HG03280 (cell line): ENCODE measurements at regions not wholly inside any gene's neighbourhood (a gene's known extent, or its start where the extent isn't known, plus 50 kb on each side); places are given as distances from the start of the nearest gene placed in this dataset.

Experiments used
- ATAC-seq: cut with Tn5 transposase; IDR thresholded peaks from one replicate; pipeline ENCODE4 v1.9.1; 2021; ENCODE audit warnings: mild to moderate bottlenecking, moderate library complexity; ENCODE audit not compliant: unreplicated experiment

DNA sequence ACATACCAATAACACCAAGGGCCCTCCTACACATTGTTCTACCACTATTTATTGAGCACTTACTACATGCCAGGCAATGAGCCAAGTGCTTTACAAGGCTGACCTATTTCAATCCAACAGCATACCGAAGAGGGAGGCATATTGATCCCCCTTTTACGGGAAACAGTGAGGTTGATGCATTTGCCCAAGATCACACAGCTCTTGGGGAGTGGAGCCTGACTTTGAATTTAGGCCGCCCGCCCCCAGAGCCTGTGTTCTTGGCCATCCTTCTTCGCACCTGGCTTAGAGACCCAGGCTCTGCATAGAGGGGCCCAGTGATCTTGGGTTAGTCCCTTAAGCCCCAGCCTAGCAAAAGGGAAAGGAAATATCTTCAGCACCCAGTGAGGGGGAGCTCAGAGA lies 158.1 kb upstream of the IER5L start:
- no peak for ATAC-seq

DNA sequence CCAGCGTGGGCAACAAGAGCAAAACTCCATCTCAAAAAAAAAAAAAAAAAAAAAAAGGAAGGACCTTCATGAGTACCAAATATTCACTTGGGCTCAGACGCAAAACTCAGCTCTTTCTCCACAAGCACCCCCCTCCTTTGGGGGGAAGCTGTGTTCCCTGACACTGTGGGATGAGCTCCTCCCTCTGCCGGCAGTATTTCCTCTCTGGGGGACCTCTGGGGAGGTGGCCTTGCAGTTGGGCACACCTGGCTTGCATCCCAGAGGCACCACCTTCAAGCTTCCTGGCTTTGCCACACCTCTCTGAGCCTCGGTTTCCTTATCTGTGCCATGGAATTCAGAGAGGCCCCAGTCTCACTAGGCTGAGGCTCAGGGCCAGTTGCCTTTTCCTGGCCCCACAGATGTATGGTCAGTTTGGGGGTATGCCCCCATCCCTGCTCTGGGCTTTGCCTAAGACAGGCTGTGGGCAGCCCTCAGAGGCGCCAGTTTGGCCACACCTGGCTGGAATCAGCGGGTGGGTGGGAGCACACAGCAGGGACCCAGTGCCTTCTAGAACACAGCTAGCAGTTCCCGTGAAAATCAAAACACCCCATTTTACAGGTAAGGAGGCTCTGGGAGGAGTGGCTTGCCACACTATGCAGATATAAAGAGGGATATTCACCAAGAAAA lies 157.5 kb upstream of the IER5L start:
- ATAC-seq = no peak

DNA sequence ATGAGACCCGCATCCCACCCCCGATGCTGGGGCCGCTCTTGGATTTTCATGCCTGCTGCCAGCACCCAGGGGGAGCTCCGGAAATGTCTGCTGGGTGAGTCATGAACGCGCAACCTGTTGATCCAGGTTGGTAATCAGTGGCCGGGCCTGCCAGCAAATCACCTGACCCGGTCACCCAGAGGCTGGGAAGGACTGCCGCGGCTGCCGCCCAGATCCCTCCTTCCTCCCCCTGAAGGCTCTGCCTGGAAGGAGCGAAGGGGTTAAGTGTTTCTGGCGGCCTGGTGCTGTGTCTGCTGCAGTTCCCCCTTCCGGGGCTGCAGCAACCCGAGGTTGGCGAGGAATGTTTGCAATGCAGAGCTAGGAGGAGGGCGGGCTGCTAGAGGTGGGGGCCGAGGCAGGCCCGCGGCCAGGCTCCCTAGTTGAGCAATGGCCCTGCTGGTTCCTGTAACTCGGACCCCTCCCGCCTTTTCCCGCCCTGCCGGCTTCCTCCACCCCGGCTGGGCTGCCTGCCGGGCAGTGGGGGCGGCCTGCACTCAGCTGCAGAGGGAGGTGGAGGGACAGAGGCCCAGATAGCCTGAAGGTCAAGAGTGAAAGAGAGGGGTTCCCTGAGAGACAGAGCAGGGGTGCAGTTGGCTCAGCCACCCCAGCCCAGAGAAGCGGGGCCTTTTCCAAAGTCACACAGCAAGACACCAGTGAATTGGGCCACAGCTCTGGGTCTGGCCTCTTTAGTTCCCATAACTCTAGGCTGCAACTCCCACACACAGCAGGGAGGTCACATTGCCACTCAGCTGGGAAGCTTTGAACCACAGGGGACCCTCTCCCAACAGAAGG lies 156.3 kb upstream of the IER5L start:
- no peak for ATAC-seq

DNA sequence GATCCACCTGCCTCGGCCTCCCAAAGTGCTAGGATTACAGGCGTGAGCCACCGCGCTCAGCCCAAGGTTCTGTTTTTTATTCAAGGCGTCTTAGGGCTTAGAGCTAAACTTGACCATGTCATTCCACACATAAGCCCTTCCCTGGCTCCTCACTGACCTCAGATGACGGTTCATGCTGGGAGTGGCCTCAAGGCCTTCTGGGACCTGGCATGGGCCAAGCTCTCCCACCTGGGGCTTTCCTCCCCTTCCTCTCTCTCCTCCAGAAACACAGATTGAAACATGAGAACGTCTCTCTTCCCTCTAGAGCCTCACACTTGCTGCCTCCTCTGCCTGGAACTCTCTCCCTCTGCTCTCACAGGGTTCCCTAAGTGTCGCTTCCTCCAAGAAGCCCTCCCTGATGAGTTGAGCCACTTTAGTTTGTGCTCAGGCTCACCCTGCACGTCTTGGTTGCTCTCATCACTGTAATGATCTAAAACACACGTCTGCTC lies 155.6 kb upstream of the IER5L start:
- no peak for ATAC-seq

DNA sequence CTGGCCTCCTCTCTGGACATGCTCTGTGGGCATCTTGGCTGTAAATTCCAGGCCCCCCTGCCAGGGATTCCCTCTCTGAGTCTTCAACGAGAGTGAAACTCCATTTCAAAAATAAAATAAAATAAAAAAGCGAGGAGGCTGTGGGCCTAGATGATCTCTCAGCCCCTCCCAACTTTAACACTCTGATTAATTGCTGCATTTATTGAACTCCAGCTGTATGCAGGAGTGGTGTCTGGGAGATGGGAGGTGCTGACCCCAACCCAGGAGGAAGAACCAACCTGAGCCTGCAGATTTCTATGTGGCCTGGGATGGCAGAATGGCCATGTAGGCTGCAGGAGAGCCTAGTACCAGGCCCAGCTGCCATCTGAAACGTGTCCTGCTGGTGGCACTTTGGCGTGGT lies 154.5 kb upstream of the IER5L start:
- ATAC-seq = no peak

DNA sequence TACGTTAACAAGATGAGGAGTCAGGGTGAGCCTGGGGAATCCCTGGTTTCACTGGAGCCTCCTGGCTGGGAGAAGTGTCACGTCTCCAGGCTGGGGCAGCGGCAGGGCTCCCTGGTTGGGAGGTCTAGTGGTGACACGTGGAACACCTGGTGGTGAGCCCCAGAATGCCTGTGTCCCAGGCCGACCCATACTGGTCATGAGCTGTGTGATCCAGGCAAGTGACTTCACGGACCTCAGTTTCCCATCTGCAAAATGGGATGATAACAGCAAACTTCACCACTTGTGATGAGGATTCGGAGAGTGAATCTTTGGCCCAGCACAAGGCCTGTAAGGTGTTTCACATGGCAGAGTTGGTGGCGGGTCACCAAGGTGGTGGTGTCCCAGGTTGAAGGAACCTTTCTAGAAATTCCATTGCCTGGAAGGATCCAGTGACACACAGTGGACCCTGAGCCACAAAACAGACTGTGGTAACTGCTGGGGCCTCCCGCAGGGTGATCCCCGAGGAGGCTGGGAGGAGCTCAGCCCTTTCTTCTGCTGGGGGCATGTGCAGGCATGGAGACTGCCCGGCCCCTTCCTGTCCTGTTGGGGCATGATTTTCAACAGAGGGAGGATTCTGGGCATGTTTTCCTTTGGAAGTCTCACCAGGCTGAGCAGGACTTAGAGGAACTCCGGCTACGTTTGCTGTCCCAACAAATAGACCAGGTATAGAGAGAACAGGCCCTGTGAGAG lies 153.9 kb upstream of the IER5L start:
- no peak for ATAC-seq

DNA sequence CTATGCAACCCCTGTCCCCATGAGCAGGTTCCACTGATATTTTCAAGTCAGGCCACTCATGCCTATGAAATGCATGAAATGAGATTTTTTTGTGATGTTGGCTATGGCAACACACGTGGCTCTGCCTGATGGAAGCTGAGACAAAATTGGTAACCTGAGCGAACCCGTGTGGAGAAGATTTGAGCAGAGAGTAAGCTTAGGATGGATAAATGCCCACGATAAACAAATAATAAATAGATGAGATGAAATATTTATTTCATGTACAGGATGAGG lies 153.4 kb upstream of the IER5L start:
- ATAC-seq = no peak

DNA sequence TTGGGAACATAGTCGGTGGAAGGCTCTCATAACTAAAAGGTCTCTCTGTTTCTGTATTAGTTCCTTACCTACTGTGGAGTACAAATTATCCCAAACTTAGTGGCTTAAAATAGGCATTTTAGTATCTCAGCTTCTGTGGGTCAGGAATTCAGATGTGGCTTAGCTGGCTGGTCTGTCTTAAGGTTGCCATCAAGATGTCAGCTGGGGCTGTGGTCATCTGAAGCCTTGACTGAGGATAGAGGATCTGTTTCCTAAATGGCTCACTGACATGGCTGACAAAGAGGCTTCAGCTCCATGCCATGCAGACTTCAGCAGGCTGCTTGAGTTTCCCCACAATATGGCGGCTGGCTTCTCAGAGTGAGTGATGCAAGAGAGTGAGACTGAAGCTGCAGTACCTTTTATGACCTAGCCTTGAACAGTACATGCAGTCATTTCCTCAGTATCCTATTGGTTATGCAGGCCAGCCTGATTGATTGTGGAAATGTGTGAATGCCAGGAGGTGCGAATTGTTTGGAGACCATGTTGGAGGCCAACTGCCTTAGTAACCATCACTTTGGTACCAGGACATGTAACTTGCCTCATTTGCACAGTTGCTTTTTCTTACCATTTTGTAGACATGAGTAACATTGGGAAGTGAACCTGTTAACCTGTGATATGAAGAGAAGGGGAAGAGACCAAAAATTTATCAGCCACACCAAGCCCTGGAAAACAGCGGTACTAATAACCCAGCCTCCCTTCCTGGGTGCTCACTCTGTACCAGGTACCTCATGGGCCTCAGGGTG lies 152.8 kb upstream of the IER5L start:
- no peak for ATAC-seq

DNA sequence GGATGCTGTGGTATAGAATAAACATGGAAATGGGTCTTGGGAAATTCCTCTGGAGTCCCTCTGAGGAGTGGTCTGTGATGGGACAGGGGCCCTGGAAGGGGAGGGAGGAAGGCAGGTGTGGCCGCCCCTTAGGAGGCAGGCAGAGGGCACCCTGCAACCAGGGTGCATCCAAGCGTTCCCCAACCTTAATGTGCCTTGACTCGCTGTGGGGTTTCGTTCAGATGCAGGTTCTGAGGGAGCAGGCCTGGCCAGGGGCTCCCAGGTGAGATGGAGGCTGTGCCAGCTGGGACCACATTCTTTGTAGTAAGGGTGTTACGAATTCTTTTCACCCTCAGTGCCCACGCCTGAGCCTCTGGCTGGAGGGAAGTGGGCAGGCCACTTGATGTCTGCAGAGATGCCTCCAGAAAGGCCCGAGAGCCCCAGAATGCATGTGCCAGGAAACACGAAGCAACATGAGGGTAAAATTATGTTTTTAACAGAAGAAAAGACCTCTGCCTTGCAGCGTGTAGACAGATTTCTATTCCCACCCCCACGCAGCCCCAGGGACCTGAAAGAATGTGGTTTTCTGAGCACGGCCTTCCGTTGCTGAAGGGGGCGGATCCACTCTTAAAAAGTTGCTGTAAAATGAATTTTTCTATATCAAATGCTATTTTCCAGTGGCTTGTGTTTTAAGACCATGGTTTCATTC lies 150.4 kb upstream of the IER5L start:
- ATAC-seq = no peak

DNA sequence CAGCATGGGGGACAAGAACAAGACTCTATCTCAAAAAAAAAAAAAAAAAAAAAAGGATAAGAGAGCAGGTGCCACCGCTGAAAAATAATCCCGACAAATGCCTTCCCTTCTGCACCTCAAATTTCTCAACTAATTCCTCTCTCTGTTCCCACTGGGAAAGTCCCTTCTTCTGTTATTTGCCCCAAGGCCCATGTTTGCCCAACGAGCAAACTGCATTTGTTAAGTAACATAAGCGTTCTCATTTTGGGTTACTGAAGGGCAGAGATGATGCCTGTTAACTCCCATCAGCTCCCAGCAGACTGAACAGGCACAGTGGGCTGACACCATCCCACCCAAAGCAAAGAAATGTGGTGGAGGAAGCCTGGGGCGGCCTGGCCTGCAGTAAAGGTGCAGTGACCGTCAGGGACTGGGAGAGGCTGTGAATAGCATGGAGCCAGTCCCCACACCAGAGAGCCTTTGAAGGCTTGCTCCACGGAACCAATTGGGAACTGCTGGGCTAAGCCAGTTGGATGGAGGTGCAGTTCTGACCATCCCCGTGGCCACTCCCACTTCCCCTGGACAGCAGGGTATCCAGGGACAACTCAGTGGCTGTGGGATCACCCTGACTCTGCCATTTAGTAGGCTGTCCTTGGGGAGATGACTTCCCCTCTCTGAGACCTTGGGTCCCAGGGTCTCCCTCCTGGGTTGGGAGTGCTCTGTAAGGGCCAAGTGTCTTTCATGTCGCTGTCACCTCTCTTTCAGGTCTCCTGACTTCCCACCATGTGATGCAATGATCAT lies 149.7 kb upstream of the IER5L start:
- ATAC-seq = no peak

DNA sequence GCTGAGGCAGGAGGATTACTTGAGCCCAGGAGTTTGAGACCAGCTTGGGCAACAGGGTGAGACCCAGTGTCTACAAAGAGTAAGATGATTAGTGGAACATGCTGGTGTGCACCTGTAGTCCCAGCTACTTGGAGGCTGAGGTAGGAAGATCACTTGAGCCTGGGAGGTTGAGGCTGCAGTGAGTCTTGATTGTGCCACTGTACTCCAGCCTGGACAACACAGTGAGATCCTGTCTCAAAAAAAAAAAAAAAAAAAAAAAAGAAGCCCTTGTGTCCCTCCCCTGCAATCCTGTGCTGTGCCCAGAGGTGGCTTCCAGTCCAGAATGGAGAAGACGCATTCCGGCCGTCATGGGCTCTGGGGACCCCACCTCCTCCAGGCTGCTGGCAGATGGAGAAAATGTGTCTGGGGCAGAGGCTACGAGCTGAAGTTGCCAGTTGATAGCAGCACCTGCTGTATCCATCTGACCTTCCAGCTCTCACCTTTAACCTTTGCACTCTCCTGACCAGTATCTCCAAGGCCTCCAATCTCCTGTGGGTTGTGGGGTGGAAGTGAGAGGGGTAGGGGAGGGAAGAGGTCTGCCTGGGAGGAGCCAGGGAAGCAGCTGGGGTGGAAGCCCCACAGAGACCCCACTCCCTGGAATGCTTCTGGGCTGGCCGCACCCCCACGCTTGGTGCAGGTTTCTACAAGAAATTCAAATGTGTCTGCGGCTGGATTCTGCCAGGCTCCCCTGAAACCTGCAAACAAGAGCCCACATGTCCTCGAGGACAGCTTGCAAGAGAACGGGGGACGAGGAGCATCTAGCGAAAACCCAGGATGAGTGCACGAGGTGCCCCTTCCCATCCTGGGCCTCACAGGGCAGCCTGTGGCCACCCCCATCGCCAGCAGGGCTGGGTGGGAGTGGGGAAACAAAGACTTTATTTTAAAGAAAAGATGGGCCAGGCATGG lies 148.3 kb upstream of the IER5L start:
- ATAC-seq = no peak

DNA sequence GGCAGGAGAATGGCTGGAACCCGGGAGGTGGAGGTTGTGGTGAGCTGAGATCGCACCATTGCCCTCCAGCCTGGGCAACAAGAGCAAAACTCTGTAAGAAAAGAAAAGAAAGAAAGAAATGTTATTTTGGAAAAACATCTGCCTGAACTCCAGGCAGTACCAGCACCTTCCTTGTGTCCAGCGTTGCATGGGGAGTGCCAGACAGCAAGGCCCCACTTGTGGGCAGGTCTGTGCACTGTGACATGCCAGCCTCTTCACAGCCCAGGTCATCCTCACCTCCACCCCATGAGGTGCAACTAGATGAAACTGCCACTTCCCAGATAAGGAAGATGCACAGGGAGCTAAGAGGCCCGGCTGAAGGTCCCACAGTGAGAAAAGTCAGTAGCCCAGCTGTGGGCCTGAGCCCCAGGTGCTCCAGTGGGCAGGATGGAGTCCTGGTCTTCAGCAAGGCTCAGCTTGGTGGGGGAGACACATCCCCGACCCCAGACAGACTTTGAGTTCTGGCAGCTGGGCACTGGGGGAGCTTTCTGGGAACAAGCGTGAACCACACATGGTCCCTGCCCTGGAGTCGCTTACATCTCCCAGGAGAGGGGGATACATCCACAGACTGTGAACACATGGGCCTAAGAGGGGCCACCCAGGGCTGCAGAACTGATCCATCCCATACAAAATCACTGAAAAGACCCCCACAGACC lies 146.9 kb upstream of the IER5L start:
- no peak for ATAC-seq

DNA sequence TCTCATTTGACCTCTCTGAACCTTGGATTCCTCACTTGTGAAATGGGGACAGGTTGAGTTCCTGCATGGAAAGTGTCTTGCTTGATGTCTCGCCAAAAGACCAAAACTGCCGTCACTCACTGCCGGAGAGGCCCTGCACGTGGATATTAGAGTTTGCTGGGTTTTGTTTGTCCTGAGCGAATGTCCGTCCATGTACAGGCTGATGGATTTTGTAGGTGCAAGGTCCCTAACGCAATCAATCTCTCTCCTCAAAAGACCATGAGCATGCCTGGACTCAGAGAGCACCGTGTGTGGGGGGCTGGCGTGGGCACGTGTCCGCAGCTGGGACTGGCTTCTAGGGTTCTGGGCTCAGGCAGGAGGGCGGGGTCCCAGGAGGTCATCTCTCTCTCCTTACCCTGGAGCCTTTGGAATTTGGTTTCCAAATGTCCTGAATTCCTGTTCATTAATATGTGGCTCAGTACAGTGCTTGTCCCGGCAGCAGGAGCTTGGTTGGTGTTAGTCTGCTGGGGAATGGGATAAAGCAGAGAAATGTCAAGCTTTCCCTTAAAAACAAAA lies 146.0 kb upstream of the IER5L start:
- ATAC-seq = no peak

DNA sequence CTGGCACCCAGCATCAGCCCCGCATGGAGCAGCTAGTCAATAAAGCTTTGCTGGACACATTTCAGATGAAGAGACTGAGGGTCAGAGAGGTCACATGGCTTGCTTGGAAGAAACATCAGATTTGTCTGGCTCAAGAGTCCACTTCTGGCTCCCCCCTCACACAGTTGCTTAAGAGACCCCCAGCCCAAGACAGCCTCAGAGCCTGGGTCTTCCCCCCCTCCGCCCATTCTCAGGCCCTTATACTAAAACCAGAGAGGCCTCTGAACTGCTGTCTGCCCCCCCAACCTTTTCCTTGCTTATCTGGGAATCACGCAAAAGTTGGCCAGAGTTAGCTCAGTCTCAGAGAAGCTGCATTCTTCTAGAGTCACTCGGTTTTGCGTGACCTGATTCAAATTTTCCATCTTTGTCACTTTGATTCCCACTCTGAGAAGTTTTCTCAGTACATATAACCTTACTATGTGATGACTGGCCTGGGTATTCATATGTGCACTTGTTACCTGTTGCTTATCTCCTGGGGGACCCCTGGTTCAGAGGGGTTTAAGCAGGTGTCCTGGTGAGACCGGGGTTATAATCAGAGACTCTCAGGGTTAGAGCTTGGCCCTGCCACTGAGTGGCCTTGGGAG lies 145.4 kb upstream of the IER5L start:
- no peak for ATAC-seq

DNA sequence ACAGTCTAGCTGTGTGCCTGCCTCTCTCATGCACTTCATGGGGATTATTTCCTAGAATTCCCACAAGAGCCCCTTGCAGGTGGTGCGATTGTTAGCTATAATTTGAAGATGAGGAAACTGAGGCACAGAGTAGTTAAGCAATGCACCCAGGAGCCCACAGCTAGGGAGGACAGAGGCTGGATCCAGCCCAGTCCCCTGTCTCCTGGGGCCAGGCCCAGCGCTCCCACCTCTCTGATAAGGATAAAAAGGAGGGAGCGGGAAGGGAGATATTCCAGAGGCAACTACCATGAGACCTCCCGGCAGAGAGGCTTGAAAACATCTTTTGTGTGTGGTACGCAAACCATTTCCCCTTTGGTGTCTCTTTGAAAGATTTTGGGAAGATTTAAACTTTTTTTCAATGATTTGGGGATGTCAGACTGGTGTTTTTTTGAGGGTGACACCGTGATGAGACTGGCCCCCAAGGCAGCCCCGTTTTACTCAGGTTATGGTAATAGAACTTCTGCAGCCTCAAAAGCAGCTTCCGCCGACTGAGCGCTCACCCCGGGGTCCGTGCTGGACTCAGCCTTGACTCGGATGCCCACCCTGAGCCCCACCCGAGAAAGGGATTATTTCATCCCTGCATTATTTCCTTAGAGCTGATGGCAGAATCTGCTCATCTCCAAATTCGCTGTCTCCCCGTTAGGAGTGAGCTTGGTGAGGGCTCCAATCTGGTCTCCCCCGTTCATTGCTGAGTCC lies 144.7 kb upstream of the IER5L start:
- ATAC-seq = no peak

DNA sequence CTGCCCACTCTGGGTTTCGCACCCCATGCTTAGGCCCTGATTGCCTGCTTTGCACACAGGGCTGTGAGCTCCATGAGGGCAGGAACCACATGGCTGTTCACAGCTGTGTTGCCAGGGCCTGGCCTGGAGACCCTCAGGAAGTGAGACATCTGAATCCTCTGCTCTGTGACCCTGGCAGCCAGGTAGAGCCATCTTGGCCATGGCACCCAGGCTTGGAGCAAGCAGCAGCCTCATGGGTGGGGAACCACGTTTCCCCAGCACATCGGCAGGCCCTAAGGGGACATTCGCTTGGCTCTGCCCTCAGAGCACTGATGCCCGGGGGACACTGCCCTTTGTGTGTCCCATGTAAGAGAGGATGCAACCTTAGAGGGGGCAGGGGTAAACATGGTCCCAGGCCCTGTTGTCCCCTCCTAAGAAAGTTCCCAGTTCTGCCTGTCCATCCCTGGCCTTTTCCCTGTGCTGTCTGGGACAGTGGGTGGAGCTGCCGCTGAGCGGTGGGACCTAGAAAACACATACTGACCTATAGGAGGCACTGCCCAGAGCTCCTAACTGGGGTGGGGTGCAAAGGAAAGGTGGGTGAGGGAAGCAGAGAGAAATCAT lies 144.1 kb upstream of the IER5L start:
- ATAC-seq = no peak
